MCF 10A (cell line): ENCODE measurements at regions not wholly inside any gene's neighbourhood (a gene's known extent, or its start where the extent isn't known, plus 50 kb on each side); places are given as distances from the start of the nearest gene placed in this dataset.

Source experiments
- BruUV-seq: library from RNA; stranded (reverse); fragments of 400-500 nt; replicated peaks from 2 replicates; lab custom pipeline; 2021; lab: Mats Ljungman, UMichigan
- CTCF ChIA-PET: fragments of 300-600 bp; sonication (Branson Sonifier 250); formaldehyde crosslinking; extraction: SDS; loops from one replicate; lab custom pipeline; 2021; ENCODE audit warnings: antibody characterized with exemption, inconsistent platforms; lab: Yijun Ruan, JAX
- POLR2A ChIA-PET: fragments of 300-600, 350-650 bp; sonication (Branson Sonifier 250); formaldehyde crosslinking; extraction: SDS; loops from one replicate; lab custom pipeline; 2020; ENCODE audit warnings: antibody characterized with exemption, inconsistent platforms; lab: Yijun Ruan, JAX
- DNase-seq: peaks from one replicate; pipeline ENCODE4 v3.0.0-alpha.2; 2018; ENCODE audit not compliant: unreplicated experiment
- H3K27ac Mint-ChIP-seq: one replicate; pipeline ENCODE4 v1.8.0; 2022; ENCODE audit warnings: mild to moderate bottlenecking, low read depth, mixed read lengths; ENCODE audit not compliant: unreplicated experiment
- H3K27me3 Mint-ChIP-seq: one replicate; pipeline ENCODE4 v1.8.0; 2022; ENCODE audit warnings: mixed read lengths; ENCODE audit not compliant: insufficient read depth, unreplicated experiment
- H3K36me3 Mint-ChIP-seq: one replicate; pipeline ENCODE4 v1.8.0; 2022; ENCODE audit warnings: mild to moderate bottlenecking, moderate library complexity, mixed read lengths; ENCODE audit not compliant: insufficient read depth, unreplicated experiment
- H3K4me1 Mint-ChIP-seq: one replicate; pipeline ENCODE4 v1.8.0; 2022; ENCODE audit warnings: mixed read lengths; ENCODE audit not compliant: insufficient read depth, unreplicated experiment
- H3K4me3 Mint-ChIP-seq: one replicate; pipeline ENCODE4 v1.8.0; 2022; ENCODE audit warnings: mild to moderate bottlenecking, moderate library complexity, mixed read lengths; ENCODE audit not compliant: unreplicated experiment
- H3K9me3 Mint-ChIP-seq: one replicate; pipeline ENCODE4 v1.8.0; 2022; ENCODE audit warnings: mixed read lengths; ENCODE audit not compliant: unreplicated experiment
- intact Hi-C: fragments of 100-400 bp; cut with micrococcal nuclease; formaldehyde crosslinking; loops from 2 replicates; pipeline ENCODE4 v1.14.1; 2022
- TF ChIP-seq, protein P1 (sequence below): fragments of 200-600 bp; IDR thresholded peaks from one replicate; pipeline ENCODE4 v1.8.0; 2022; ENCODE audit warnings: antibody characterized with exemption, mild to moderate bottlenecking; ENCODE audit not compliant: unreplicated experiment

GRCh38 chr4:103410386-103410785 is 212.2 kb upstream of the CENPE start:
- Mint-ChIP-seq H3K36me3 (no peaks in the 10 kb centered on the region), H3K27ac (no peak overlapping the region), H3K27me3 (no peaks in the 10 kb centered on the region), H3K4me3 (no peak overlapping the region), H3K4me1 (peaks cover 4% of the 10 kb centered on the region), H3K9me3 (peaks cover 7% of the 10 kb centered on the region)
- intact Hi-C loops, result no loop called here
- ChIA-PET POLR2A (interaction anchor here (1.3 kb wide), 1 partner anchor 12 kb away, joined by 3 read pairs; no protein-coding TSS in a partner anchor), CTCF (no interaction called here)
- no peak for DNase-seq
- BruUV-seq, result no TSS peak
- TF ChIP-seq, protein P1, sequence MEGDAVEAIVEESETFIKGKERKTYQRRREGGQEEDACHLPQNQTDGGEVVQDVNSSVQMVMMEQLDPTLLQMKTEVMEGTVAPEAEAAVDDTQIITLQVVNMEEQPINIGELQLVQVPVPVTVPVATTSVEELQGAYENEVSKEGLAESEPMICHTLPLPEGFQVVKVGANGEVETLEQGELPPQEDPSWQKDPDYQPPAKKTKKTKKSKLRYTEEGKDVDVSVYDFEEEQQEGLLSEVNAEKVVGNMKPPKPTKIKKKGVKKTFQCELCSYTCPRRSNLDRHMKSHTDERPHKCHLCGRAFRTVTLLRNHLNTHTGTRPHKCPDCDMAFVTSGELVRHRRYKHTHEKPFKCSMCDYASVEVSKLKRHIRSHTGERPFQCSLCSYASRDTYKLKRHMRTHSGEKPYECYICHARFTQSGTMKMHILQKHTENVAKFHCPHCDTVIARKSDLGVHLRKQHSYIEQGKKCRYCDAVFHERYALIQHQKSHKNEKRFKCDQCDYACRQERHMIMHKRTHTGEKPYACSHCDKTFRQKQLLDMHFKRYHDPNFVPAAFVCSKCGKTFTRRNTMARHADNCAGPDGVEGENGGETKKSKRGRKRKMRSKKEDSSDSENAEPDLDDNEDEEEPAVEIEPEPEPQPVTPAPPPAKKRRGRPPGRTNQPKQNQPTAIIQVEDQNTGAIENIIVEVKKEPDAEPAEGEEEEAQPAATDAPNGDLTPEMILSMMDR, result no peak

DNA sequence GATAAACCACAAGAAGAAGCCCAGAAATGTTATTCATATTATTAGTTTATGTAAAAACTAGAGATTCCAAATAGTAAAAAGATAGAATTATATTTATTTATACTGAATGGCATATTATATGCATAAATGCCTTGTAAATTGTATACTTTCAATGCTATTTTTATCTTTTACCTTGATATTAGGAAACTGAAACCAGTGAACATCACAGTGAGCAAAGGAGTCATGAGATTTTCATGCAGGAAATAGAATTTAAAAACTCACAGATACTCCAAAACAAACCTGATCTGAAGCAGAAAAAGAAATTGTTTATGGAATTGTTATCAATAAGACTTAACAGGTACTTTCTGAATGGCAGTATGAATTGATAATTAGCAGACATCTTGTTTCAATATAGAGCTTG is 207.3 kb upstream of the CENPE start:
- no peaks in the 10 kb centered on the region for H3K9me3 Mint-ChIP-seq
- no peaks in the 10 kb centered on the region for H3K27me3 Mint-ChIP-seq
- H3K4me3 Mint-ChIP-seq, result no peak overlapping the region
- BruUV-seq, result no TSS peak
- intact Hi-C loops, result no loop called here
- ChIA-PET CTCF (interaction anchor here (0.7 kb wide), 1 partner anchor 37 kb away, joined by 4 read pairs; no protein-coding TSS in a partner anchor), POLR2A (no interaction called here)
- H3K4me1 Mint-ChIP-seq, result peaks cover 3% of the 10 kb centered on the region
- H3K27ac Mint-ChIP-seq, result no peak overlapping the region
- H3K36me3 Mint-ChIP-seq, result no peaks in the 10 kb centered on the region
- TF ChIP-seq, protein P1, result no peak
- DNase-seq, result no peak

- no peak for DNase-seq
- Mint-ChIP-seq H3K4me3 (no peak overlapping the region), H3K4me1 (peaks cover 7% of the 10 kb centered on the region), H3K9me3 (no peaks in the 10 kb centered on the region), H3K27ac (no peak overlapping the region), H3K27me3 (no peaks in the 10 kb centered on the region), H3K36me3 (no peaks in the 10 kb centered on the region)
- TF ChIP-seq, protein P1, result no peak
- CTCF ChIA-PET, result interaction anchor here (0.5 to 0.8 kb wide), 2 partner anchors 35 to 205 kb away, joined by 3 to 7 read pairs; no protein-coding TSS in a partner anchor
- POLR2A ChIA-PET, result interaction anchor here (0.8 kb wide), 1 partner anchor 9 kb away, joined by 3 read pairs; no protein-coding TSS in a partner anchor
- intact Hi-C loops, result no loop called here
- no TSS peak for BruUV-seq
These were observed 205.5 kb upstream of the CENPE start for GRCh38 chr4:103403619-103404018.

DNA sequence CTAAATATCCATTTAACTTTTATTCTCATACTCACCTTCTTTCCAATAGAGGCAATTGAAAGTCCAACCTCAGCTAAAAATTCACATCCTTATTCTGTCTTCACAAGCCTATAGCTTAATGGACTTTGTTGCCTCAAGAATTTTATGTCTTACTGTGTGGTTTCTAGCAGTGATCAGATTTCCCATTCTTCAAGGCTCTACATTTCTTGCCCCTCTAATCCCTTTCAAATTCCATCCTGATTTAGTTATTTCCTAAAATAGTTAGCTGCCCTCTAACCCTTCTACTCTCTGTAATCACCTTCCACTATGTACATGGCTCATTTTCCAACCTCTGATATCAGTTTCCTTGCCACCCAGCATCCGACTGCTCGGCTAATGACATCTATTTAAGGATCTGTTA is 204.1 kb upstream of the CENPE start:
- ChIA-PET CTCF (no interaction called here), POLR2A (no interaction called here)
- TF ChIP-seq, protein P1, result no peak
- Mint-ChIP-seq H3K27ac (no peak overlapping the region), H3K36me3 (no peaks in the 10 kb centered on the region), H3K4me1 (peaks cover 7% of the 10 kb centered on the region), H3K27me3 (no peaks in the 10 kb centered on the region), H3K9me3 (no peaks in the 10 kb centered on the region), H3K4me3 (no peak overlapping the region)
- no TSS peak for BruUV-seq
- intact Hi-C loops, result no loop called here
- DNase-seq, result no peak
